ENCODE measurements at regions not wholly inside any gene's neighbourhood (a gene's known extent, or its start where the extent isn't known, plus 50 kb on each side); places are given as distances from the start of the nearest gene placed in this dataset.
"Not testable (repeated sequence)": the region's sequence is repeated elsewhere in the genome, so short reads cannot be mapped to it uniquely, and the experiment has no call there.

- not testable (repeated sequence) for TF ChIP-seq CTCF, EZH2, EZH2phosphoT487 (IDR thresholded peaks at IDR 0.05)
These were observed 1283.3 kb upstream of the MIR17HG start for GRCh38 chr13:90064226-90064625.

Data from neural progenitor cell (in vitro differentiated cells).